Muscle of arm (tissue), 1 donor: ENCODE measurements at regions not wholly inside any gene's neighbourhood (a gene's known extent, or its start where the extent isn't known, plus 50 kb on each side); places are given as distances from the start of the nearest gene placed in this dataset.

Experiments
- DNase-seq: peaks from one replicate; pipeline ENCODE4 v3.0.0-alpha.2; 2013

- DNase-seq = no peak
These were observed 588.3 kb upstream of the LMCD1 start for GRCh38 chr3:7913283-7913682.

- no peak for DNase-seq
These were observed 586.3 kb upstream of the LMCD1 start for GRCh38 chr3:7915356-7915755.

GRCh38 chr3:7917443-7918151 lies 584.0 kb upstream of the LMCD1 start:
- no peak for DNase-seq

DNA sequence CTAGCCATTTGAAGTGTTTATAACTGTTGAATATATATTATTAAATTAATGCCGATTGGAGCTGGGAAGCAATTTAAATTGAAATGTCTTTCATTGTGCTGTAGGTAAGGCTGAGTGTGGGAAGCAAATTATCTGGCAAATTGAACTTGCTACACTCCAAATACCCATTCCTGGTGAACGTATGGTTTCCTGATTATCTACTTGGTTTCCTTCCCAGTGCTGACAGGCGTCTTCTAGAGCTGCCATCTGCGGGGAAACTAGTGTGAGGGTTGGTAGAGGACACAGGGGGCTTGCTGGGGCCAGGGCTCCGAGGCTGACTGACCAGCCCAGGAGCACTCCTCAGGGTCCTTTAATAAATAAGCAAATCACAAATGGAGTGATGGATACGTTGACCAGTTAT lies 581.4 kb upstream of the LMCD1 start:
- no peak for DNase-seq

DNA sequence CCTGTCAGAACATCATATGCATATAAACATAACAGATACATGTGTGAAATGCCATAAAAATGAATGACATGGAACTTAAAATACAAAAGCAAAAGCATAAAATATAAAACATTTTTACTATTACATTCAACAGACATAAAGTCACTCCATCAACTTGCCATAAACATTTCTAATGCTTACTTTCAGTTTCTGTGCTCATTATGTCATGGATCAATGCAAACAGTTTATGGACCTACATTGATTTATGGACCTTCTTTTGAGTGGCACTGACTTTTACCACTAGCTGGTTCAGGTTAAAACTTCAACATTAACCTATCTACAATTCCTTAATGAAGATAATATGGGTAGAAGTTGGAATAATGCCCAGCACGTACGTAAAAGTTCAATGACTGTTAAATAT lies 577.4 kb upstream of the LMCD1 start:
- DNase-seq = no peak

DNA sequence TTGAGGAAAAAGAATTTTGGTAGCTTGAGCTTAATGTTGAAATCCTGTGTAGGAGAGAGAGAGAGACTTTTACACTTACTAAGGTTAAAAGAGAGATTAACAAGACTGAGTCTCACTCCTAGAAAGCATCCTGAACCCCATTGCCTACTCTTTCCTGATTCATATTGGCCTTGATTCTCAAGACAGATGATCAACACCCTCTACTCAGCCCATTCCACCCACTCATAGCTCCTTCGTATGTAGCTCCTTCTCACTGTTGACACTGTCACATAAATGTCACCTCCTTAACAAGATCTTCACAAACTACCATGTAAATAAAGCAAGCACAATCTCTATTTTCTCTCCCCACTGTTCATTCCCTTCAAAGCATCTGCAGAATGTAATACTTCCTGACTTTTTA lies 574.6 kb upstream of the LMCD1 start:
- no peak for DNase-seq

- DNase-seq = no peak
These were observed 573.8 kb upstream of the LMCD1 start for GRCh38 chr3:7927864-7928263.

GRCh38 chr3:7929319-7929889 lies 572.2 kb upstream of the LMCD1 start:
- DNase-seq = no peak

DNA sequence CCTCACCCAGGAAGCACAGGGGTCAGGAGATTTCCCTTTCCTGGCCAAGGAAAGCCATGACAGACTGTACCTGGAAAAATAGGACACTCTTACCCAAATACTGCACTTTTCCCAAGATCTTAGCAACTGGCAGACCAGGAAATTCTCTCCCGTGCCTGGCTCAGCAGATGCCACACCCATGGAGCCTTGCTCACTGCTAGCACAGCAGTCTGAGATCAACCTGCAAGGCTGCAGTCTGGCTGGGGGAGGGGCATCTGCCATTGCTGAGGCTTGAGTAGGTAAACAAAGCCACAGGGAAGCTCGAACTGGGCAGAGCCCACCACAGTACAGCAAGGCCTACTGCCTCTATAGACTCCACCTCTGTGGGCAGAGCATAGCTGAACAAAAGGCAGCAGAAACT lies 567.3 kb upstream of the LMCD1 start:
- no peak for DNase-seq

GRCh38 chr3:7947930-7948329 lies 553.7 kb upstream of the LMCD1 start:
- DNase-seq = no peak

- no peak for DNase-seq
These were observed 550.7 kb upstream of the LMCD1 start for GRCh38 chr3:7950890-7951289.

GRCh38 chr3:7953449-7954014 lies 548.1 kb upstream of the LMCD1 start:
- DNase-seq = no peak

DNA sequence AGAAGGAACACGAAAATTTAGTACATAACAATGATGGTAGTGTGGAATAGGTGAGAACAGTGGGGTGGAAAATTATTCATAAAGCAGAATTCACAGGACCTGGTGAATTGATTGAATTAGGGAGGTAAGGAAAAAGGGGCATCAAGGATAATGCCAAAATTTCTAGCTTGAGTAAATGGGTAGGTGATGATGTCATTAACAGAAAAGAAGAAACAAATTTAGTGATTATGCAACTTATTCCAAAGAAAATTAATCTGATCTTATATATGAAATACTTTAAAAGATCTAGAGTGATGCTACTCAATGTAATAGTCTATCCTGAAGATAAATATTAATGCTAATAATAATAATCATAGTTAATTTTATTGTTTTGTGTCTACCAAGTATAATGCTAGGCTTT lies 544.6 kb upstream of the LMCD1 start:
- no peak for DNase-seq

DNA sequence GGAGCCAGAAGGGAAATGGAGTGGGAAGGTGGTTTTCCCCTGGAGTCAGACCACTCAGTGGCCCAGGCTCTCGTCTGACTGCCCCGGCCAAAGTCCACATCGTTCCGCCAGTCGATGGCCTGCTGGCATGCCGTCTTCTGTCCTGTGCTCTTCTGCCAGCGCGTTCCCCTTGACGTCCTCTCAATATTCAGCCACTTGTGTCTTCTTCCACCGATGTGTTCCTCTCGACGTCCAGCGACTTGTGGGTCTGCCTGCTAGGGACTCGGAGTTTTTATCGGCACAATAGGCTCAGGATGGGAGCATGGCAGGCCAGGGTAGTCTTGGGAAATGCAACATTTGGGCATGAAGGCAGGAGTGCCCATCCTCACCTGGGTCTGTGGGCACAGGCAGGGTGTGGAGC lies 542.5 kb upstream of the LMCD1 start:
- no peak for DNase-seq

GRCh38 chr3:7960601-7961000 lies 541.0 kb upstream of the LMCD1 start:
- no peak for DNase-seq

- peak; percentile 43 for DNase-seq
These were observed 539.3 kb upstream of the LMCD1 start for GRCh38 chr3:7962301-7962700.

DNA sequence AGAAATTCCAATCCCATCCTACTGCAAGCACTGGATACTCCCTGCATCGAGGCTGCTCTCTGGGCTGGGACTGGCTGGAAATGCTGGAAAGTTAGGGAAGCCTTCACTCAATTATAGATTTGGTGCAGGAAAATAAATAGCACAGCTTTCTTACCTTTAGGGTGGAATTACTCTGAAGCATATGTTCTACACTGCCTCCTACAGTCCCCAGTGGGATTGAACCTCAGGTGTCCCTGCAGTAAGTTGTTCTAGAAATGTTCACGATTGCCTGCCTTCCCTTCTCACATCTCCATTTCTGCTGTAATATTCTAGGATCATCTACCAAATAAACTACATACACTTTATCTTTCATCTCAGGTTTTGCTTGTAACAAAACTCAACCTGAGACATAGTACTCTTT lies 536.7 kb upstream of the LMCD1 start:
- DNase-seq = no peak

- DNase-seq = no peak
These were observed 528.6 kb upstream of the LMCD1 start for GRCh38 chr3:7973006-7973405.

DNA sequence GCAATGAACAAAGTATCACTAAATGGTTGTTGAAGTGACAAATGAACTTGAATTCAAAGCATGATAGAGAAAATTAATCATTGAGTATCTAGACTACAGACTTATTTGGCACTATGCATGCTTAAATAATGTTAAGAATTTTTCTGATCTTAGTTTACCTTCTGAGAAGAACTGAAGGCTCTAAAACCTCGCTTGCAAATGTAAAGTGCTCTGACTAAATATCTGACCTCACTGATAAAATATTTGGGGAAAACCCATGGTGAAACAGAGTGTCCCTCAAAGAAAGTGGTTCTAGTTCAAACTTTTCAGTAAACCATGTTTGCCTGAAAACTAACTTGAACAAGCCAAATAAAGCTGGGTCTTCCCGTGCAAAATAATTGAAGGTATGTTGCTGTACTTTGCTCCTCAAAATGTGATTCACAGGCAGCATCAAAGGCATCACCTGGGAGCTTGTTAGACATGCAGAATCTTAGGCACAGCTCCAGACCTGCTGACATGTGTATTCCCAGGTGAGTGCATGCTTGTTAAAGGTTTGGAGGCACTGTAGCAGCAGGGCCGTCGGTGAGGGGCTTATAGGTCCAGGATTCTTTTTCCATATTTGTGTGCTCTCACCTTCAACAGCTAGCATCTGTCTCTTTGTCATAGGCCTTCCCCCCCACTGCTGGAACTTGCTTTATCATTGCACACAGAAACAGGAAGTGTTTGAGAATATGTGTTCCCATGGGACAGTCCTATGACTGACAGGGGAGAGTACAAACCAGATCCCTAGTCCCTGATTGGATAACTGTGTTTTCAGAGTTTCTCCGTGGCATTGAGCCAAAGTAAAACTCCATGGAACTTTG lies 524.2 kb upstream of the LMCD1 start:
- peak; percentile 7 for DNase-seq

- no peak for DNase-seq
These were observed 523.6 kb upstream of the LMCD1 start for GRCh38 chr3:7978087-7978422.

- DNase-seq = no peak
These were observed 519.5 kb upstream of the LMCD1 start for GRCh38 chr3:7982126-7982525.

- DNase-seq = no peak
These were observed 502.2 kb upstream of the LMCD1 start for GRCh38 chr3:7999384-7999783.

DNA sequence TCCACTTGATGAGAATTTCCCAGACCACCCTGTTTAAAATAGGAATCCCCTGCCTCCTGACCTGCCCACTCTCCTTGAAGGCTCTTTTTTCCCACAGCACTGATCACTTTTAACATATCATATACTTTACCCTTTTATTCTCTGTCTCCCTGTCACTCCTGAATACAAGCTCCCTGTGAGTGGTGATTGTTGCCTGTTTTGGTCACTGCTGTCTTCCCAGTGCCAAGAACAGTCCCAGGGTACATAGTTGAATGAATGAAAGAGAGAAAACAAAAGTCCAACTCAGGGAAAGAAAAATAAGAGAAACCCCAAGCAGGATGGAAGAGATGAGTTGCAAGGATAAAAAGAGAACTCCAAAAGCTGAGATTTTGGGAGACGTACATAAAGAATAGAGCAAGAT lies 500.3 kb upstream of the LMCD1 start:
- no peak for DNase-seq
